ENCODE measurements at regions not wholly inside any gene's neighbourhood (a gene's known extent, or its start where the extent isn't known, plus 50 kb on each side); places are given as distances from the start of the nearest gene placed in this dataset.

DNA sequence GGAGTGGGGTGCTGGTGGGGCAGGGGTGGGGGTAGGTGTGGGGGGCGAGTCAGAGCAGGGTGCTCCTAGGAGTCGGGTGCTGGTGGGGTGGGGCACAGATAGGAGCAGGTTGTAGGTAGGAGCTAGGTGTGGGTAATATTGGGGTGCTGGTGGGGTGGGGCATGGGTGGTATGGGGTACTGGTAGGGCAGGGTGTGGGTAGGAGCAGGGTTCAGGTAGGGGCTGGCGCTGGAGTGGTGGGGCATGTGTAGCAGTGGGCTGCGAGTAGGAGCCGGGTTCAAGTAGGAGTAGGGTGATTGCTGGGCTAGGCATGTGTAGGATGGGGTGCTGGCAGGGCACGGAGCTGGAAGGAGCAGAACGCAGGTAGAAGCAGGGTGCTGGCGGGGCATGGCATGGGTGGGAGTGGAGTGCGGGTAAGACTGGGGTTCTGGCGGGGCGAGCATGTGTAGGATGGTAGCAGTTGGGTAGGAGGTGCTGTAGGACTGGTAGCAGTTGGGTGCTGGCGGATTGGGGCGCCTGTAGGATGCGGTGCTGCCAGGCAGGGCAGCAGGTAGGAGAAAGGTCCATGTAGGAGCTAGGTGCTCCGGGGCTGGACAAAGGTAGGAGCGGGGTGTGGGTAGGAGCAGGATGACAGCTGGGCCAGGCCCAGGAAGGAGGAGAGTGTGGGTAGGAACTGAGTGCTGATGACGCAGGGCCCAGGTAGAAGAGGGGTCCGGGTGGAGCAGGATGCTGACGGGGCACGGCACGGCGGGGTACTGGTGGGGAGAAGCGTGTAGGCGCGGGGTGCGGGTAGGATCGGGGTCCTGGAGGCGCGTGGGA is 105.5 kb upstream of the SIMC1 start:
- Histone ChIP-seq H3K23ac (ENCODE audit: low read depth, low read length, poor library complexity) (peak overlapping the region; percentile 81), H2BK15ac (ENCODE audit: low read length) (peak overlapping the region; percentile 71), H2BK120ac (ENCODE audit: low read depth, low read length) (no peak overlapping the region), H3K14ac (ENCODE audit: low read length) (peak overlapping the region; percentile 56), H3K4me2 (ENCODE audit: insufficient read depth, low read length, poor library complexity, severe bottlenecking) (peak overlapping the region; percentile 64), H3K4me3 (ENCODE audit: low read length in 2 of 2) (peak overlapping the region in 1 of 2 donors; percentile 71), H3K9me3 (replicated peaks in 1 of 2; ENCODE audit: control insufficient read depth in 2 of 2, insufficient read depth in 1 of 2, low read depth in 1 of 2, low read length in 2 of 2) (peaks cover 0 to 6% of the 10 kb centered on the region in 2 donors), H3K9ac (ENCODE audit: low read depth, low read length, poor library complexity) (peak overlapping the region; percentile 86), H3K18ac (ENCODE audit: low read length) (peak overlapping the region; percentile 52), H2BK12ac (ENCODE audit: low read length) (peak overlapping the region; percentile 46), H3K4me1 (ENCODE audit: control insufficient read depth in 2 of 2, insufficient read depth in 1 of 2, low read depth in 1 of 2, low read length in 2 of 2) (peaks cover 0 to 3% of the 10 kb centered on the region in 2 donors), H3K27ac (replicated peaks; ENCODE audit: low read length) (no peak overlapping the region), H2BK5ac (ENCODE audit: low read length) (peak overlapping the region; percentile 53), H2AFZ (ENCODE audit: low read length) (no peak overlapping the region), H4K8ac (ENCODE audit: low read depth, low read length) (peak overlapping the region; percentile 65), H2AK5ac (ENCODE audit: low read depth, low read length) (peak overlapping the region; percentile 79), H3K4ac (ENCODE audit: low read length) (no peak overlapping the region), H3K27me3 (ENCODE audit: control insufficient read depth in 3 of 3, insufficient read depth in 3 of 3, low read depth in 1 of 3, low read length in 3 of 3) (peaks cover 7 to 32% (median 31%) of the 10 kb centered on the region in 3 experiments), H3K79me1 (ENCODE audit: low read depth, low read length) (no peaks in the 10 kb centered on the region), H4K91ac (ENCODE audit: low read depth, low read length, poor library complexity) (no peak overlapping the region), H3K36me3 (replicated peaks in 1 of 2; ENCODE audit: control insufficient read depth in 2 of 2, insufficient read depth in 2 of 2, low read length in 2 of 2) (no peaks in the 10 kb centered on the region)
- no peak for DNase-seq (ENCODE audit: low spot score)
- no CpG with 5 or more reads among the region's 29 CpGs for WGBS, 2 donors (ENCODE audit: extremely low coverage in 2 of 2, insufficient read length in 2 of 2, insufficient replicate concordance in 1 of 2)

DNA sequence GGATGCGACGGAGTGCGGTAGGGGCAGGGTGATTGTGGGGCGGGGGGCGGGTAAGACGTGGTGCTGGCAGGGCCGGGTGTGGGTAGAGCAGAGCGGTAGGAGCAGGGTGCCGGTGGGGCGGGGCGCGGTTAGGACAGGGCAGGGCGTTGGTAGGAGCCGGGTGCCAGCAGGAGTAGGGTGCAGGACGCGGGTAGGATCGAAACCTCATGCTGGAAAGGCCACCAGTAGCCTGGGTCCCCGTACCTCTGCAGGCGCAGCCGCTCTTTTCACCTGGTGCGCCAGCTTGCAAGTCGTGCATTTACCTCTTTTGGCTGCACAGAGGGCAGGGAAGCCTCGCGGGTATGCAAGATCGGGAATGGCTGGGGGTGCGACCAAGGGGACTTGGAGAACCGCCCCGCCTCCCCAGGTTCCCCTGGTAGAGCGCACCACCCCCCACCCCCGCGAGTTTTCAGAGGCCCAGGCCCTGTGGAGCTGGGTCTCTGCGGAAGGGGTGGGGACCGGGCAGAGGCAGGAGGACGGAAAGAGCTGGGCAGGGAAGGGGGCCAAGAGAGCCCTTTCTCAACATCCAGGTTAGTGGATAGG is 104.8 kb upstream of the SIMC1 start:
- H3K4ac ChIP-seq (ENCODE audit: low read length): no peak overlapping the region
- H3K9me3 ChIP-seq (replicated peaks in 1 of 2; ENCODE audit: control insufficient read depth in 2 of 2, insufficient read depth in 1 of 2, low read depth in 1 of 2, low read length in 2 of 2): peaks cover 0 to 6% of the 10 kb centered on the region in 2 donors
- no peaks in the 10 kb centered on the region for H3K79me1 ChIP-seq (ENCODE audit: low read depth, low read length)
- no CpG with 5 or more reads among the region's 34 CpGs for WGBS, 2 donors (ENCODE audit: extremely low coverage in 2 of 2, insufficient read length in 2 of 2, insufficient replicate concordance in 1 of 2)
- peak overlapping the region; percentile 49 for H2AFZ ChIP-seq (ENCODE audit: low read length)
- DNase-seq (ENCODE audit: low spot score): no peak
- H3K4me3 ChIP-seq (ENCODE audit: low read length in 2 of 2): peak overlapping the region in 1 of 2 donors; percentile 71
- no peak overlapping the region for H3K27ac ChIP-seq (replicated peaks; ENCODE audit: low read length)
- peak overlapping the region; percentile 46 for H2BK12ac ChIP-seq (ENCODE audit: low read length)
- peak overlapping the region; percentile 71 for H2BK15ac ChIP-seq (ENCODE audit: low read length)
- peak overlapping the region; percentile 21 for H3K14ac ChIP-seq (ENCODE audit: low read length)
- H3K27me3 ChIP-seq (ENCODE audit: control insufficient read depth in 3 of 3, insufficient read depth in 3 of 3, low read depth in 1 of 3, low read length in 3 of 3): peaks cover 7 to 32% (median 31%) of the 10 kb centered on the region in 3 experiments
- no peaks in the 10 kb centered on the region for H3K36me3 ChIP-seq (replicated peaks in 1 of 2; ENCODE audit: control insufficient read depth in 2 of 2, insufficient read depth in 2 of 2, low read length in 2 of 2)
- H3K4me2 ChIP-seq (ENCODE audit: insufficient read depth, low read length, poor library complexity, severe bottlenecking): peak overlapping the region; percentile 64
- H3K4me1 ChIP-seq (ENCODE audit: control insufficient read depth in 2 of 2, insufficient read depth in 1 of 2, low read depth in 1 of 2, low read length in 2 of 2): peaks cover 0 to 3% of the 10 kb centered on the region in 2 donors
- no peak overlapping the region for H2BK5ac ChIP-seq (ENCODE audit: low read length)
- no peak overlapping the region for H4K8ac ChIP-seq (ENCODE audit: low read depth, low read length)
- peak overlapping the region; percentile 86 for H3K9ac ChIP-seq (ENCODE audit: low read depth, low read length, poor library complexity)
- H3K23ac ChIP-seq (ENCODE audit: low read depth, low read length, poor library complexity): peak overlapping the region; percentile 81
- H4K91ac ChIP-seq (ENCODE audit: low read depth, low read length, poor library complexity): no peak overlapping the region
- peak overlapping the region; percentile 79 for H2AK5ac ChIP-seq (ENCODE audit: low read depth, low read length)
- peak overlapping the region; percentile 80 for H3K18ac ChIP-seq (ENCODE audit: low read length)
- no peak overlapping the region for H2BK120ac ChIP-seq (ENCODE audit: low read depth, low read length)

DNA sequence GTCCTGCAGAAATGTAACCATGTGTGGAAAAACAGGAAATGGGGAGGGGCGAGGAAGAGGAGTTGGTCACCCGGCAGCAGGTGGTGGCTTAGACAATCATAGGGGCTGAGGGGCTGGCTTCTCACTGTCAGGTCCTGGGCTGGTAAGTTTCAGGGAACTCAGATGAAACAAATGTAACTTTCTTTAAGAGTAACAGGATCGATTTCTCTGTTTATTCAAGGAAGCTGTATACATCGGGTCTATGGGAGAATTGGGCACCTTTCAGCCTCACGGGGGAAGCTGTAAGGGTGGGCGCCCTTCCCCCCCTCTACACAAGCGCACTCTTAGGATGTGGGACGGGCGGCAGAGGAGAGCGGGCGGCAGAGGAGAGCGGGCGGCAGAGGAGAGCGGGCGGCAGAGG is 104.3 kb upstream of the SIMC1 start:
- Histone ChIP-seq H3K4ac (ENCODE audit: low read length) (no peak overlapping the region), H3K14ac (ENCODE audit: low read length) (no peak overlapping the region), H3K27me3 (ENCODE audit: control insufficient read depth in 3 of 3, insufficient read depth in 3 of 3, low read depth in 1 of 3, low read length in 3 of 3) (peaks cover 7 to 32% (median 31%) of the 10 kb centered on the region in 3 experiments), H4K8ac (ENCODE audit: low read depth, low read length) (no peak overlapping the region), H3K79me1 (ENCODE audit: low read depth, low read length) (no peaks in the 10 kb centered on the region), H3K36me3 (replicated peaks in 1 of 2; ENCODE audit: control insufficient read depth in 2 of 2, insufficient read depth in 2 of 2, low read length in 2 of 2) (no peaks in the 10 kb centered on the region), H3K27ac (replicated peaks; ENCODE audit: low read length) (no peak overlapping the region), H2BK15ac (ENCODE audit: low read length) (no peak overlapping the region), H2BK5ac (ENCODE audit: low read length) (no peak overlapping the region), H2BK12ac (ENCODE audit: low read length) (no peak overlapping the region), H3K23ac (ENCODE audit: low read depth, low read length, poor library complexity) (no peak overlapping the region), H4K91ac (ENCODE audit: low read depth, low read length, poor library complexity) (no peak overlapping the region), H3K9me3 (replicated peaks in 1 of 2; ENCODE audit: control insufficient read depth in 2 of 2, insufficient read depth in 1 of 2, low read depth in 1 of 2, low read length in 2 of 2) (peaks cover 0 to 6% of the 10 kb centered on the region in 2 donors), H2AFZ (ENCODE audit: low read length) (peak overlapping the region; percentile 49), H3K4me2 (ENCODE audit: insufficient read depth, low read length, poor library complexity, severe bottlenecking) (peak overlapping the region; percentile 64), H2BK120ac (ENCODE audit: low read depth, low read length) (no peak overlapping the region), H2AK5ac (ENCODE audit: low read depth, low read length) (no peak overlapping the region), H3K9ac (ENCODE audit: low read depth, low read length, poor library complexity) (no peak overlapping the region), H3K4me1 (ENCODE audit: control insufficient read depth in 2 of 2, insufficient read depth in 1 of 2, low read depth in 1 of 2, low read length in 2 of 2) (peaks cover 0 to 3% of the 10 kb centered on the region in 2 donors), H3K4me3 (ENCODE audit: low read length in 2 of 2) (peak overlapping the region in 1 of 2 donors; percentile 71), H3K18ac (ENCODE audit: low read length) (no peak overlapping the region)
- WGBS, 2 donors (ENCODE audit: extremely low coverage in 2 of 2, insufficient read length in 2 of 2, insufficient replicate concordance in 1 of 2): no CpG with 5 or more reads among the region's 15 CpGs
- DNase-seq (ENCODE audit: low spot score): no peak

All from neuronal stem cell (in vitro differentiated cells).